ENCODE measurements at regions not wholly inside any gene's neighbourhood (a gene's known extent, or its start where the extent isn't known, plus 50 kb on each side); places are given as distances from the start of the nearest gene placed in this dataset.
A peak's percentile ranks its signal among the peaks of the same experiment; 100 is the strongest.
"Not testable (repeated sequence)": the region's sequence is repeated elsewhere in the genome, so short reads cannot be mapped to it uniquely, and the experiment has no call there.

DNA sequence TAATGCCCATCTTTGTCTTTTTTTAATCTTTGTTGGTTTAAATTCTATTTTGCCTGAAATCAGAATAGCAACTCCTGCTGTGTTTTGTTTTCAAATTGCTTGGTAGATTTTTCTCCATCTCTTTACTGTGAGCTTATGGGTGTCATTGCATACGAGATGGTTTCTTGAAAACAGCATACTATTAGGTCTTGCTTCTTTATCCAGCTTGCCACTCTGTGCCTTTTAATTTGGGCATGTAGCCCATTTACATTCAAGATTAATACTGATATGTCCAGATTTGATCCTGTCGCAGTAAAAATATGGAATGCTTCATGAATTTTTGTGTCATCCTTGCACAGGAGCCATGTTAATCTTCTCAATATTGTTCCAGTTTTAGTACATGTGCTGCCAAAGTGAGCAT lies 316.6 kb downstream of the CGGBP1 start:
- no peaks in the 10 kb centered on the region for H3K9me3 ChIP-seq (ENCODE audit: control insufficient read depth, insufficient read depth, low read depth, low read length)
- TF ChIP-seq SETDB1 (IDR thresholded peaks at IDR 0.05; ENCODE audit: insufficient read length, low read length), result peak; percentile 67
- TF ChIP-seq ZNF292 (tag by site-specific recombination; IDR thresholded peaks at IDR 0.05; ENCODE audit: borderline replicate concordance, low read depth), result no peak
- peak; percentile 79 for TF ChIP-seq ZNF529 (tag by site-specific recombination; IDR thresholded peaks at IDR 0.05; ENCODE audit: insufficient replicate concordance)
- POLR2A ChIA-PET, result no interaction called here
- no peaks in the 10 kb centered on the region for H3K36me3 ChIP-seq (ENCODE audit: control insufficient read depth in 2 of 2, insufficient read depth in 1 of 2, low read length in 2 of 2)
- no peak overlapping the region for H3K27ac ChIP-seq (ENCODE audit: extremely low read depth, low read depth, low read length)
- no peaks in the 10 kb centered on the region for H3K4me1 ChIP-seq (ENCODE audit: control insufficient read depth, insufficient read depth, low read length)
- CTCF ChIA-PET, result no interaction called here
- H3K4me3 ChIP-seq (ENCODE audit: low read depth, low read length), result no peak overlapping the region

DNA sequence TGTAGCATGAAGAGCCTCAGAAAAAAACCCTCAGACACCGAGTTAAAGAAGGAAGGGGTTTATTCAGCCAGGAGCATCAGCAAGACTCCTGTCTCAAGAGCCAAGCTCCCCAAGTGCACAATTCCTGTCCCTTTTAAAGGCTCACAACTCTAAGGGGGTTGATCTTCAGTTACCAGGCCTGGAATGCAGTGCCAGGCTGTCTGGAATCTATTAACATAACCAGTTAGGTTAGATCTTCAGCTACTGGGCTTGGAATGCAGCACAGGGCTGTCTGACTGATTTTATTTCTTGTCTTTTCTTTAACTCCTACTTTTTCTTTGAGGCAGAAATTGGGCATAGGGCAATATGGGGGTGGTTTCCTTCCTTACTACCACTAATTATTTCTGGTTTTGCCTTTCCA lies 317.9 kb downstream of the CGGBP1 start:
- H3K4me3 ChIP-seq (ENCODE audit: low read depth, low read length); H3K27ac ChIP-seq (ENCODE audit: extremely low read depth, low read depth, low read length); POLR2A ChIA-PET; H3K4me1 ChIP-seq (ENCODE audit: control insufficient read depth, insufficient read depth, low read length); H3K36me3 ChIP-seq (ENCODE audit: control insufficient read depth in 2 of 2, insufficient read depth in 1 of 2, low read length in 2 of 2); CTCF ChIA-PET; H3K9me3 ChIP-seq (ENCODE audit: control insufficient read depth, insufficient read depth, low read depth, low read length): not testable (repeated sequence)

DNA sequence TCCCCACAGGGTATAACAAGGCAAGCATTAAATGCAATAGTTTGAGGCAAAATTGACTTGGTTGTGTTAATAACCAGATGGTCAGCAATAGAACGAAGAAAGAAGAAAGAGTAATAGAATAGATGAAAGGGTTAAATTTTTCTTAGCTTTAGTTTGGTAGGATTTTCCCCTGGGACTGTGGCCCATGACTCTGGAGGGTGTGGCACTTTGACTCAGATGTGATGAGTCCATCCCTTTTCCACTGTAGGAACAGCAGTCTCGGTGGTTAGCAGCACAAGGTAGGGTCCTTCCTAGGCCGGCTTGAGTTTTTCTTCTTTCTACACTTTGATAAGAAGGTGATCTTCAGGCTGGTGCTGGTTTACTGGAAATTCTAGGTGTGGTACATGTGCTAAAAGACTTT lies 321.0 kb downstream of the CGGBP1 start:
- H3K36me3 ChIP-seq (ENCODE audit: control insufficient read depth in 2 of 2, insufficient read depth in 1 of 2, low read length in 2 of 2); H3K4me3 ChIP-seq (ENCODE audit: low read depth, low read length); H3K4me1 ChIP-seq (ENCODE audit: control insufficient read depth, insufficient read depth, low read length); POLR2A ChIA-PET; H3K27ac ChIP-seq (ENCODE audit: extremely low read depth, low read depth, low read length); CTCF ChIA-PET; H3K9me3 ChIP-seq (ENCODE audit: control insufficient read depth, insufficient read depth, low read depth, low read length): not testable (repeated sequence)

DNA sequence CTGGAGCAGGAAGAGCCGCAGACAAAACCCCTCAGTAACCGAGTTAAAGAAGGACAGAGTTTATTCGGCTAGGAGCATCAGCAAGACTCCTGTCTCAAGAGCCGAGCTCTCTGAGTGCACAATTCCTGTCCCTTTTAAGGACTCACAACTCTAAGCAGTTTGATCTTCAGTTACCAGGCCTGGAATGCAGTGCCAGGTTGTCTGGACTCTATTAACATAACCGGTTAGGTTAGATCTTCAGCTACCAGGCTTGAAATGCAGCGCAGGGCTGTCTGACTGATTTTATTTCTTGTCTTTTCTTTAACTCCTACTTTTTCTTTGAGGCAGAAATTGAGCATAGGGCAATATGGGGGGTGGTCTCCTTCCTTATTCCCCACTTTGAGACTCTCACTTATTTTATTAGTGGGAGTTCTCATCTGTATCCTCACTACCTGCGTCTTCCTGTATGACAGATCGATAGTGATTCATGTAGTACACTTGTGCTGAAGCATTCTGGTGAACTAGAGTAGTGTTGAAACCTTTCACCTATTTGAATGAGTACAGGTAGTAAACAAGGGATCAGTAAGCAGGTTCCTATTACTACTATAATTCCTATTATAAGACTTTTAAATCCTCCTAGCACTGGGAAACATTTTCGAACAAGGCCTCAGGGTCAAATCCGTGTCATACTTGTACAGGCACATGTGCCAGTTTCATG lies 325.0 kb downstream of the CGGBP1 start:
- POLR2A ChIA-PET, result no interaction called here

DNA sequence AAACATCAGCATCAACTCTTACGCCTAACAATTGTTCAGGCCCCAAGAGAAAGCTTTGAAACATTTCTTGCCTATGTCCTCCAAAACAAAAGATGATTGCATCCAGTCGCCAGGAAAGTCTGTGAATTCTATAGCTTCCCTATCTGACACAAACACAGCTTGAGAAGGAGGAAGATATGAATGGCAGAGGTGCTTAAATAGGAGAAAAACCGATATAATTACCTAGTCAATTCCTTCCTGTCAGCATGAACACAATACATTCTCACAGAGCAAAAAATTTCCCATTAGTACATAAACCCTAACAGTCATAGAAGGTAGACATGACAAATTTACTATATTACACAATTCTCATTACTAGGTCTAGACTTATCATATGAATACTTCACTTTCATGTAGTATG lies 326.5 kb downstream of the CGGBP1 start:
- Histone ChIP-seq H3K36me3 (ENCODE audit: control insufficient read depth in 2 of 2, insufficient read depth in 1 of 2, low read length in 2 of 2) (no peaks in the 10 kb centered on the region), H3K4me3 (ENCODE audit: low read depth, low read length) (no peak overlapping the region), H3K9me3 (ENCODE audit: control insufficient read depth, insufficient read depth, low read depth, low read length) (no peaks in the 10 kb centered on the region), H3K27ac (ENCODE audit: extremely low read depth, low read depth, low read length) (no peak overlapping the region), H3K4me1 (ENCODE audit: control insufficient read depth, insufficient read depth, low read length) (no peaks in the 10 kb centered on the region)
- POLR2A ChIA-PET, result no interaction called here
- TF ChIP-seq ZNF248 (tag by site-specific recombination; IDR thresholded peaks at IDR 0.05) (no peak), ZNF24 (tag by site-specific recombination; IDR thresholded peaks at IDR 0.05) (no peak), HOXA7 (CRISPR knock-in tag; IDR thresholded peaks at IDR 0.05; ENCODE audit: borderline replicate concordance) (no peak), ZEB2 (tag by site-specific recombination; IDR thresholded peaks at IDR 0.05) (no peak), ZNF785 (tag by site-specific recombination; IDR thresholded peaks at IDR 0.05) (no peak), ZNF169 (tag by site-specific recombination; IDR thresholded peaks at IDR 0.05) (no peak), ZNF133 (tag by site-specific recombination; IDR thresholded peaks at IDR 0.05) (no peak)
- CTCF ChIA-PET, result interaction anchor here (1.3 kb wide), 1 partner anchor 434 kb away, joined by 3 read pairs; no protein-coding TSS in a partner anchor

More for the DNA sequence above, 325.0 kb downstream of the CGGBP1 start:
- CTCF ChIA-PET, result no interaction called here
- Histone ChIP-seq H3K4me1 (ENCODE audit: control insufficient read depth, insufficient read depth, low read length) (no peaks in the 10 kb centered on the region), H3K9me3 (ENCODE audit: control insufficient read depth, insufficient read depth, low read depth, low read length) (no peaks in the 10 kb centered on the region), H3K4me3 (ENCODE audit: low read depth, low read length) (no peak overlapping the region), H3K36me3 (ENCODE audit: control insufficient read depth in 2 of 2, insufficient read depth in 1 of 2, low read length in 2 of 2) (no peaks in the 10 kb centered on the region), H3K27ac (ENCODE audit: extremely low read depth, low read depth, low read length) (no peak overlapping the region)
- TF ChIP-seq ZNF221 (tag by site-specific recombination; IDR thresholded peaks at IDR 0.05; ENCODE audit: borderline replicate concordance) (no peak), TCF7L2 (IDR thresholded peaks at IDR 0.05; ENCODE audit: borderline replicate concordance, low read depth, low read length) (no peak), ZBTB21 (tag by site-specific recombination; IDR thresholded peaks at IDR 0.05) (no peak), ZFHX2 (tag by site-specific recombination; conservative IDR thresholded peaks at IDR 0.05) (no peak), ZNF501 (tag by site-specific recombination; IDR thresholded peaks at IDR 0.05) (no peak), WT1 (tag by site-specific recombination; IDR thresholded peaks at IDR 0.05) (no peak), SP2 (tag by site-specific recombination; IDR thresholded peaks at IDR 0.05) (no peak), HOXC10 (CRISPR knock-in tag; IDR thresholded peaks at IDR 0.05) (no peak), MZF1 (tag by site-specific recombination; IDR thresholded peaks at IDR 0.05; ENCODE audit: borderline replicate concordance) (no peak), HOXA7 (CRISPR knock-in tag; IDR thresholded peaks at IDR 0.05; ENCODE audit: borderline replicate concordance) (no peak), ZNF837 (tag by site-specific recombination; IDR thresholded peaks at IDR 0.05) (no peak), IKZF3 (tag by site-specific recombination; IDR thresholded peaks at IDR 0.05) (no peak), ZNF792 (tag by site-specific recombination; IDR thresholded peaks at IDR 0.05) (no peak), ZNF169 (tag by site-specific recombination; IDR thresholded peaks at IDR 0.05) (no peak), ZNF16 (tag by site-specific recombination; IDR thresholded peaks at IDR 0.05; ENCODE audit: low read depth) (no peak), ZNF571 (tag by site-specific recombination; IDR thresholded peaks at IDR 0.05) (no peak), ZNF223 (tag by site-specific recombination; IDR thresholded peaks at IDR 0.05) (no peak), BCL11B (tag by site-specific recombination; IDR thresholded peaks at IDR 0.05; ENCODE audit: low read depth) (no peak)

All from HEK293 (cell line).